ENCODE measurements at regions not wholly inside any gene's neighbourhood (a gene's known extent, or its start where the extent isn't known, plus 50 kb on each side); places are given as distances from the start of the nearest gene placed in this dataset.

- TF ChIP-seq EZH2 (IDR thresholded peaks at IDR 0.05) (no peak), POLR2AphosphoS5 (IDR thresholded peaks at IDR 0.05; ENCODE audit: borderline replicate concordance, low read depth, low read length) (no peak)
These were observed 90.5 kb upstream of the LRRN1 start for GRCh38 chr3:3708769-3709115.

All from SK-N-MC (cell line).